GM23248 (cell line): ENCODE measurements at regions not wholly inside any gene's neighbourhood (a gene's known extent, or its start where the extent isn't known, plus 50 kb on each side); places are given as distances from the start of the nearest gene placed in this dataset.

Source experiments
- DNase-seq: peaks from one replicate; pipeline ENCODE4 v3.0.0-alpha.2; 2015
- H2AFZ ChIP-seq: fragments of 200-600 bp; sonication (generic); 2 replicates; pipeline ENCODE4 v1.6.1; 2016; ENCODE audit warnings: antibody characterized with exemption
- H3F3A ChIP-seq: fragments of 200-600 bp; sonication (generic); 2 replicates; pipeline ENCODE4 v1.6.1; 2016; ENCODE audit warnings: mild to moderate bottlenecking, antibody characterized with exemption, mixed run types; ENCODE audit not compliant: insufficient read depth
- H3K27ac ChIP-seq: fragments of 200-600 bp; sonication (generic); 2 replicates; pipeline ENCODE4 v1.5.1; 2016; ENCODE audit warnings: mild to moderate bottlenecking
- H3K27me3 ChIP-seq: fragments of 200-600 bp; sonication (generic); replicated peaks from 2 replicates; pipeline ENCODE4 v1.6.1; 2016; ENCODE audit warnings: mild to moderate bottlenecking; ENCODE audit not compliant: insufficient read depth
- H3K36me3 ChIP-seq: fragments of 200-600 bp; sonication (generic); 2 replicates; pipeline ENCODE4 v1.6.1; 2016; ENCODE audit warnings: low read depth, mild to moderate bottlenecking
- H3K4me1 ChIP-seq: fragments of 200-600 bp; sonication (generic); 2 replicates; pipeline ENCODE4 v1.6.1; 2016; ENCODE audit warnings: mild to moderate bottlenecking; ENCODE audit not compliant: insufficient read depth
- H3K4me2 ChIP-seq: fragments of 200-600 bp; sonication (generic); one replicate; pipeline ENCODE4 v1.6.1; 2016; ENCODE audit warnings: mild to moderate bottlenecking; ENCODE audit not compliant: unreplicated experiment
- H3K4me3 ChIP-seq: fragments of 200-600 bp; sonication (generic); 2 replicates; pipeline ENCODE4 v1.5.1; 2016; ENCODE audit warnings: mild to moderate bottlenecking
- H3K79me2 ChIP-seq: fragments of 200-600 bp; sonication (generic); 2 replicates; pipeline ENCODE4 v1.6.1; 2016; ENCODE audit warnings: mild to moderate bottlenecking; ENCODE audit not compliant: insufficient read depth
- H3K9ac ChIP-seq: fragments of 200-600 bp; sonication (generic); 2 replicates; pipeline ENCODE4 v1.6.1; 2016; ENCODE audit warnings: mild to moderate bottlenecking
- H3K9me2 ChIP-seq: fragments of 200-600 bp; sonication (generic); 2 replicates; pipeline ENCODE4 v1.6.1; 2016; ENCODE audit warnings: mixed run types, mild to moderate bottlenecking, moderate library complexity; ENCODE audit not compliant: insufficient read depth
- H3K9me3 ChIP-seq: fragments of 200-600 bp; sonication (generic); one replicate; pipeline ENCODE4 v1.6.1; 2017; ENCODE audit warnings: low read depth
- H4K20me1 ChIP-seq: fragments of 200-600 bp; sonication (generic); 2 replicates; pipeline ENCODE4 v1.6.0; 2016; ENCODE audit not compliant: insufficient read depth
- EZH2 ChIP-seq: fragments of 200-600 bp; sonication (generic); IDR thresholded peaks from 2 replicates; pipeline ENCODE4 v1.6.1; 2018; ENCODE audit warnings: antibody characterized with exemption, mild to moderate bottlenecking; ENCODE audit not compliant: insufficient read depth, poor library complexity, severe bottlenecking
- EZH2phosphoT487 ChIP-seq: fragments of 200-600 bp; sonication (generic); IDR thresholded peaks from 2 replicates; pipeline ENCODE4 v1.6.1; 2018; ENCODE audit warnings: antibody characterized with exemption, moderate library complexity, mild to moderate bottlenecking, low read depth; ENCODE audit not compliant: insufficient read depth
- WGBS, 2 experiments: methylation state at CpG; one replicate each; pipeline ENCODE4 v1.1.6; 2015 to 2017; ENCODE audit warnings: low lambda C conversion rate in 2 of 2, low coverage in 1 of 2; ENCODE audit errors: missing lambda C conversion rate in 2 of 2; 5-methylcytosine and 5-hydroxymethylcytosine counted together
- in situ Hi-C: fragments of 300-500 bp; cut with MboI; formaldehyde crosslinking; loops from 2 replicates; pipeline ENCODE4 v1.15.0; 2020

DNA sequence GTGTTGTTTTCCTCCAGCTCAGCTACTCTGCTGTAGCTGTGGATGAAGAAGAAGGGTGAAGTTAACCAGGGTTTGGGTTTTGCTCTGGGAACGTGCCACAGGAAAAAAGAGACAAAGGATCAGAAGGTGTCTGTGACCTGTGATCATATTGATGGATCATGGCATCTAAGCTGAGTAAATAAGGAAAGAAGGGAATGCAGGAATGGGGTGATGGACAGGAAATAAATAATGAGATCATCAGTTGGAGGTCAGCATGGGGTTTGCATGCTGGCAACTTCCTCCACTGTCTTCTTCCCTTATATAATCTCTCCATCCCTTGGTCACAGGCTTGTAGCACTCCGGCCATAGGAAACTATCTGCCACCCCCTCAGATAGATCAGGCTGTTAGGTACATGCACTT is 430.3 kb upstream of the PDE3A start:
- no peaks in the 10 kb centered on the region for H3K9me3 ChIP-seq
- H4K20me1 ChIP-seq, result no peaks in the 10 kb centered on the region
- H3K36me3 ChIP-seq, result no peaks in the 10 kb centered on the region
- no peak overlapping the region for H3K4me3 ChIP-seq
- 78 to 88% methylated on average over 2 of the region's 2 CpGs for WGBS, 2 experiments
- no peaks in the 10 kb centered on the region for H3K79me2 ChIP-seq
- H2AFZ ChIP-seq, result no peak overlapping the region
- H3K27ac ChIP-seq, result no peak overlapping the region
- no peak for DNase-seq
- TF ChIP-seq EZH2phosphoT487 (no peak), EZH2 (no peak)
- H3K9ac ChIP-seq, result no peak overlapping the region
- no peaks in the 10 kb centered on the region; the same call in 1 of the 2 replicates for H3K27me3 ChIP-seq
- in situ Hi-C loops, result no loop called here
- H3K9me2 ChIP-seq, result no peaks in the 10 kb centered on the region
- no peaks in the 10 kb centered on the region for H3F3A ChIP-seq
- H3K4me2 ChIP-seq, result no peak overlapping the region
- H3K4me1 ChIP-seq, result no peaks in the 10 kb centered on the region

DNA sequence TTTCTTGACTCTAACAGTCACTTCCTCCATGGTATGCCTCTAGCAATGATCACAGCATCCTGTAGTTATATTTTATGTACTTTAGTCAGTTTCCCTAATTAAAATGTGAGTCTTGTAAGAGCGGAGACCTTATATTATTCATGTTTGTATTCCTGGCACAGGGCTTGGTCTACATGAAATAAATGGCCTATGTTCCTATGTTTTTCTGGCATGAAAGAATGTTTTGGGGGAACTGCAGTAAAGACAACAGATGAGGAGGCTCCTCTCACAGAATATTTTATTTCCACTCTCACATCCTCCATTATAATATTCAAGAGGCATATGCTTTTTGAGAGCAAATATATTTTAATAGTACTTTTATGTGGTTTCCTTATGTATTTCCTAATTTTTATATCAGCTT is 429.8 kb upstream of the PDE3A start:
- Histone ChIP-seq H2AFZ (no peak overlapping the region), H3K36me3 (no peaks in the 10 kb centered on the region), H3F3A (no peaks in the 10 kb centered on the region), H3K27ac (no peak overlapping the region), H4K20me1 (no peaks in the 10 kb centered on the region), H3K9me3 (no peaks in the 10 kb centered on the region), H3K4me3 (no peak overlapping the region), H3K79me2 (no peaks in the 10 kb centered on the region), H3K27me3 (no peaks in the 10 kb centered on the region; the same call in 1 of the 2 replicates), H3K9ac (no peak overlapping the region), H3K4me2 (no peak overlapping the region), H3K9me2 (no peaks in the 10 kb centered on the region), H3K4me1 (no peaks in the 10 kb centered on the region)
- DNase-seq, result no peak
- WGBS, 2 experiments, result 60 to 66% methylated on average over 1 of the region's 1 CpG
- TF ChIP-seq EZH2phosphoT487 (no peak), EZH2 (no peak)
- in situ Hi-C loops, result no loop called here

DNA sequence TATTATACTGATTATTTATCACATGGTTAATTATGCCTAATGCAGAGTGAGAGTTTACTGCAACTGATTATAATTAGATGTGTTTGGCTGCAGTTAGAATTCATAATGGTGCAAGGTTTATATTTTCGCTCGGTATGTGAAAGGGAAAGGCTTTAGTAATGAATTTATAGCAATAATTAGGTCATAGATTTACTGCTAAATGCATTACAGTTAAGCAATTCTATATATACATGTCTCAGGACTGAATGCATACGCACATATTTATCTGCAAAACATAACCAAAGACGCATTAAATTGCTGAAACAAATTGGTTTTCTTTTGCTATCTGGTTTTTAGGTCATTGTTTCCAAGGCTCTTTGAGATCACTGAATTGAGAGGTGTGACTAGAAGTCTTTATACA is 428.1 kb upstream of the PDE3A start:
- no peak for DNase-seq
- H2AFZ ChIP-seq, result no peak overlapping the region
- H3K9me3 ChIP-seq, result no peaks in the 10 kb centered on the region
- no peaks in the 10 kb centered on the region for H3K27me3 ChIP-seq
- H3K36me3 ChIP-seq, result no peaks in the 10 kb centered on the region
- TF ChIP-seq EZH2phosphoT487 (no peak), EZH2 (no peak)
- in situ Hi-C loops, result no loop called here
- no peak overlapping the region for H3K4me3 ChIP-seq
- H3K79me2 ChIP-seq, result no peaks in the 10 kb centered on the region
- no peaks in the 10 kb centered on the region for H3K9me2 ChIP-seq
- no peak overlapping the region for H3K27ac ChIP-seq
- no peak overlapping the region for H3K9ac ChIP-seq
- H3K4me2 ChIP-seq, result no peak overlapping the region
- no peaks in the 10 kb centered on the region for H3F3A ChIP-seq
- WGBS, 2 experiments, result 34 to 39% methylated on average over 4 of the region's 4 CpGs
- no peaks in the 10 kb centered on the region for H4K20me1 ChIP-seq
- no peaks in the 10 kb centered on the region for H3K4me1 ChIP-seq

DNA sequence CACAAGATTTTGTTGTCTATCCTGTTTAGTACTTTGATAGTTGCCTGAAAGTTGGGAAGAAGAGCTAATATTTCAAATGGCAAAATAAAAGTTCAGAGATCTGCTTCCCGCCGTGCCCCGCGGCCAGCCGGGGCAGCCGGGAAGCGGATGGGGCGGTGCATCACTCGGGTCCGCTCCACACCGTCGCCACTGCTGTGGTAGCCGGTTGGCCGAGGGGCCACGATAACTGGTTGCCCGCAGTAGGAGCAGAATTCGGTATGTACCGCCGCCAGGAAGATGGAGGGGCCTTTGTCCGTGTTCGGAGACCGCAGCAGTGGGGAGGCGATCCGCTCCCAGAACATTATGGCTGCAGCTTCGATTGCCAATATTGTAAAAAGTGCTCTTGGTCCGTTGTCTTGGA is 427.2 kb upstream of the PDE3A start:
- Histone ChIP-seq H3K4me1 (peaks cover 6% of the 10 kb centered on the region), H3K27me3 (no peaks in the 10 kb centered on the region), H2AFZ (no peak overlapping the region), H4K20me1 (no peaks in the 10 kb centered on the region), H3K9ac (no peak overlapping the region), H3F3A (peaks cover 5% of the 10 kb centered on the region; the same call in 1 of the 2 replicates), H3K36me3 (no peaks in the 10 kb centered on the region), H3K4me2 (no peak overlapping the region), H3K4me3 (no peak overlapping the region), H3K79me2 (no peaks in the 10 kb centered on the region), H3K9me3 (no peaks in the 10 kb centered on the region), H3K9me2 (no peaks in the 10 kb centered on the region), H3K27ac (no peak overlapping the region)
- in situ Hi-C loops, result no loop called here
- WGBS, 2 experiments, result 95 to 96% methylated on average over 26 of the region's 26 CpGs
- TF ChIP-seq EZH2 (no peak), EZH2phosphoT487 (no peak)
- DNase-seq, result no peak
